ENCODE measurements at regions not wholly inside any gene's neighbourhood (a gene's known extent, or its start where the extent isn't known, plus 50 kb on each side); places are given as distances from the start of the nearest gene placed in this dataset.

- no peaks in the 10 kb centered on the region for H3K9me3 ChIP-seq (replicated peaks; ENCODE audit: control insufficient read depth, insufficient read depth, low read depth, low read length)
- no peak overlapping the region for H3K4me2 ChIP-seq (ENCODE audit: insufficient read depth, low read length)
- no peaks in the 10 kb centered on the region for H3K27me3 ChIP-seq (ENCODE audit: control insufficient read depth in 2 of 2, insufficient read depth in 2 of 2, low read length in 2 of 2)
- ChIA-PET POLR2A (no interaction called here), CTCF (ENCODE audit: low intra/inter-chr PET ratio) (no interaction called here)
- intact Hi-C loops (cut with micrococcal nuclease): no loop called here
- H3K36me3 ChIP-seq (ENCODE audit: control insufficient read depth, insufficient read depth, low read length): no peaks in the 10 kb centered on the region
- H3K4me1 ChIP-seq (replicated peaks in 1 of 2; ENCODE audit: control insufficient read depth in 2 of 2, insufficient read depth in 2 of 2, low read length in 2 of 2): no peaks in the 10 kb centered on the region
- in situ Hi-C loops (cut with MboI): loop anchor here (10.0 kb wide), 1 partner anchor 530 kb away; no protein-coding TSS in a partner anchor
- H3K9me1 ChIP-seq (ENCODE audit: control insufficient read depth, insufficient read depth, low read length): no peaks in the 10 kb centered on the region
- no TSS peak for BruUV-seq (replicated peaks)
- DNase-seq (ENCODE audit: extremely low read depth in 1 of 4, low spot score in 3 of 4) (no peak), FAIRE-seq (no peak), ATAC-seq (no peak)
- H3K27ac ChIP-seq (ENCODE audit: extremely low read depth, low read depth, low read length): no peak overlapping the region
- H3K79me2 ChIP-seq (ENCODE audit: control insufficient read depth, insufficient read depth, low read length): no peaks in the 10 kb centered on the region
- H4K20me1 ChIP-seq (replicated peaks; ENCODE audit: control insufficient read depth, insufficient read depth, low read length): no peaks in the 10 kb centered on the region
- H2AFZ ChIP-seq (ENCODE audit: low read depth, low read length): no peak overlapping the region
- no peak overlapping the region for H3K4me3 ChIP-seq
- H3K9ac ChIP-seq (ENCODE audit: insufficient read depth in 1 of 2, low read depth in 2 of 2, low read length in 2 of 2): no peak overlapping the region
- TF ChIP-seq CBX3 (IDR thresholded peaks at IDR 0.05; ENCODE audit: borderline replicate concordance in 1 of 2, low read length in 2 of 2): no peak
- TF ChIP-seq HNRNPK (IDR thresholded peaks at IDR 0.05; ENCODE audit: low read depth, low read length, poor library complexity, severe bottlenecking): no peak
- no peak for TF ChIP-seq SRF (CRISPR knock-in tag; IDR thresholded peaks at IDR 0.05)
- no peak for TF ChIP-seq CHAMP1 (IDR thresholded peaks at IDR 0.05)
- TF ChIP-seq DLX4 (CRISPR knock-in tag; IDR thresholded peaks at IDR 0.05): no peak
- no peak for TF ChIP-seq CHD7 (IDR thresholded peaks at IDR 0.05; ENCODE audit: low read depth, low read length)
- no peak for TF ChIP-seq E2F3 (CRISPR knock-in tag; IDR thresholded peaks at IDR 0.05)
- TF ChIP-seq TARDBP (IDR thresholded peaks at IDR 0.05): no peak
- TF ChIP-seq SETDB1 (IDR thresholded peaks at IDR 0.05; ENCODE audit: low read length): no peak
- TF ChIP-seq HEY1 (CRISPR knock-in tag; IDR thresholded peaks at IDR 0.05; ENCODE audit: borderline replicate concordance): no peak
These were observed 112.7 kb upstream of the SLC5A12 start for GRCh38 chr11:26834601-26835000.

Data from K562 (cell line).